Body of pancreas (tissue), 4 donors: ENCODE measurements at regions not wholly inside any gene's neighbourhood (a gene's known extent, or its start where the extent isn't known, plus 50 kb on each side); places are given as distances from the start of the nearest gene placed in this dataset.

Experiments used
- CTCF ChIP-seq, 7 experiments: fragments of 450-650 bp in 4 of 7; fragments of 200-600 bp in 3 of 7; sonication (generic) in 3 of 7; IDR thresholded peaks; one replicate each; pipeline ENCODE4 v1.5.1; 2016 to 2019; ENCODE audit warnings: antibody characterized with exemption in 7 of 7
- POLR2A ChIP-seq, 3 donors: fragments of 450-650 bp; IDR thresholded peaks; one replicate each; pipeline ENCODE4 v1.6.1; 2016; ENCODE audit warnings: antibody characterized with exemption in 3 of 3, mild to moderate bottlenecking in 2 of 3

GRCh38 chr6:43911354-43912115 is 141.5 kb downstream of the VEGFA start:
- TF ChIP-seq CTCF (IDR thresholded peaks at IDR 0.05) (peak in 1 of 7 experiments; percentile 25), POLR2A (IDR thresholded peaks at IDR 0.05) (no peak)
